Activated CD4-positive, alpha-beta T cell treated with anti-CD3 and anti-CD28 coated beads, Interleukin-2, amount 10 ng/mL, durations not matched to agents 7 days and 5 days (primary cell): ENCODE measurements at regions not wholly inside any gene's neighbourhood (a gene's known extent, or its start where the extent isn't known, plus 50 kb on each side); places are given as distances from the start of the nearest gene placed in this dataset.

Source experiments
- CTCF ChIA-PET: fragments of 350-600 bp; sonication (Branson Sonifier 250); formaldehyde crosslinking; loops from one replicate; lab custom pipeline; 2021; ENCODE audit warnings: antibody characterized with exemption; lab: Charles Lee
- POLR2A ChIA-PET: fragments of 350-600 bp; sonication (Branson Sonifier 250); formaldehyde crosslinking; loops from one replicate; lab custom pipeline; 2021; ENCODE audit warnings: antibody characterized with exemption; lab: Charles Lee
- DNase-seq: peaks from one replicate; pipeline ENCODE4 v3.0.0-alpha.2; 2020
- H3K27ac Mint-ChIP-seq: one replicate; pipeline ENCODE4 v1.8.0; 2021; ENCODE audit warnings: mild to moderate bottlenecking, moderate library complexity, mixed read lengths
- H3K27me3 Mint-ChIP-seq: one replicate; pipeline ENCODE4 v1.8.0; 2021; ENCODE audit warnings: mixed read lengths
- H3K36me3 Mint-ChIP-seq: one replicate; pipeline ENCODE4 v1.8.0; 2021; ENCODE audit warnings: low read depth, mixed read lengths
- H3K4me1 Mint-ChIP-seq: one replicate; pipeline ENCODE4 v1.8.0; 2021; ENCODE audit warnings: mixed read lengths
- H3K4me3 Mint-ChIP-seq: one replicate; pipeline ENCODE4 v1.8.0; 2021; ENCODE audit warnings: mild to moderate bottlenecking, moderate library complexity, mixed read lengths
- H3K9me3 Mint-ChIP-seq: one replicate; pipeline ENCODE4 v1.8.0; 2021; ENCODE audit warnings: mixed read lengths

DNA sequence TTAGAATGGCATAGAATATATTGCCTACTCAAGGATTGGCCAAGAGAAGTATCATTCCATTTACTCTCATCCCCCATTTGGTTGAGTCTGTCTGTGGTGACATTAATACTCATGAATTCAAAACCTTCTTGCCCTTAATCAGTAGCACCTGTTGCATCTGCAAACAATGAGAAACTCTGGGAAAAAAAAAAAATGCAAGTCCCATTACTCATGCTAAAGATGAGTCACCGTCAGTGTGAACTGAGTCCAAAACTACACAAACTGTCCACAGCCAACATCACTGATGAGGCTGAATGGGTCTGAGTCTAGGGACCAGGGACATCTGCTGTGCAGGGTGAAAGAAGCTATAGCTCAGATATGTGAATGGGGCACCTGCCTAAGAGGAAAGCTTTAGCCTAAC, 96.9 kb upstream of the ADAMTS18 start:
- Mint-ChIP-seq H3K4me3 (no peak overlapping the region), H3K4me1 (no peaks in the 10 kb centered on the region), H3K9me3 (no peaks in the 10 kb centered on the region), H3K27ac (no peak overlapping the region), H3K36me3 (no peaks in the 10 kb centered on the region), H3K27me3 (peaks cover 3% of the 10 kb centered on the region)
- CTCF ChIA-PET: no interaction called here
- POLR2A ChIA-PET: no interaction called here
- no peak for DNase-seq

DNA sequence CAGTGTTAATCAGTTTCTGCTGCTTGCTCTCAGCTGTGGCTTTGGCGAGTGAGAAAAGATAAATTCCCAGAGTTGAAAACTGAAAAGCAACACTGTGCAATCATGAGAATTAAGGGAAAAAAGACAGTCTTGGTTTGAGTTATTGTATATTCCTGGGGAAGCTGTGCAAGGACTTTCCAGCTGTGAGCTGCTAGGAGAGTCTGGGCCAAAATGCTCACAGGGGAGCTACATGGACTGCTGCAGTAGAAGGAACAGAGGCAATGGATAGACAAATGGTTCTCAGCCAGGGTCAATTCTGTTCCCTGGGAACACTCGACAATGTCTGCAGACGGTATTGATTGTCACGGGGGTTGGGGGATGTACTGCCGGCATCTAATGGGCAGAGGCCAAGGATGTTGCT, 102.0 kb upstream of the ADAMTS18 start:
- CTCF ChIA-PET: no interaction called here
- Mint-ChIP-seq H3K9me3 (no peaks in the 10 kb centered on the region), H3K4me3 (no peak overlapping the region), H3K36me3 (no peaks in the 10 kb centered on the region), H3K4me1 (no peaks in the 10 kb centered on the region), H3K27me3 (peaks cover 10% of the 10 kb centered on the region), H3K27ac (no peak overlapping the region)
- DNase-seq: no peak
- POLR2A ChIA-PET: no interaction called here

DNA sequence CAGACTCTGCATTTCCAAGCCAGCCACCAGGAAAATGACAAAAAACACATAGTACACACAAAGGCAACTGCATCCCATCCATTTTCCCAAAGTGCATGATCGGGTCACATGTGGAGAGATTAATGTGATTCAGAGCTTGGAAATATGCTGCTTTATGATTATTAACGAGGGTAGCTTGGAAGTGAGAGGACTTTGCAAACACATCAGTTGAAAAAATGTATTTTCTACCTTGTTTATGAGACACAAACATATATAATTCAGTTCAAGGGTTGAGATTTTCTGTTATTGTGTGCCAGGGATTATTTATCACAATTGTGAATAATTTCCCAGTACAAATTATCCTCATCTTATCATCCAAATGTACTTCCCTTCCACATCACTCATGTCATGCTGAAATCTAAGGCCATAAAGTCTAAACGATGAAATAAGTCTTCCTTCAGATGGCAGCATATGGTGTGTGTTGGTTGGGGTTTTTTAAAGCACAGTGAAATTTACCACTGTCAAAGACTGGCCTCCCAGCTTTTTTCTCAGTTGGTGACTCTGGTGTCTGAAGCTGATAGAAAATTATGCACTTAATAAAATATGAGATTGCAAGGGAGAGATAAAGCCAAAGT, 104.7 kb upstream of the ADAMTS18 start:
- no peak overlapping the region for H3K27ac Mint-ChIP-seq
- H3K9me3 Mint-ChIP-seq: no peaks in the 10 kb centered on the region
- CTCF ChIA-PET: no interaction called here

DNA sequence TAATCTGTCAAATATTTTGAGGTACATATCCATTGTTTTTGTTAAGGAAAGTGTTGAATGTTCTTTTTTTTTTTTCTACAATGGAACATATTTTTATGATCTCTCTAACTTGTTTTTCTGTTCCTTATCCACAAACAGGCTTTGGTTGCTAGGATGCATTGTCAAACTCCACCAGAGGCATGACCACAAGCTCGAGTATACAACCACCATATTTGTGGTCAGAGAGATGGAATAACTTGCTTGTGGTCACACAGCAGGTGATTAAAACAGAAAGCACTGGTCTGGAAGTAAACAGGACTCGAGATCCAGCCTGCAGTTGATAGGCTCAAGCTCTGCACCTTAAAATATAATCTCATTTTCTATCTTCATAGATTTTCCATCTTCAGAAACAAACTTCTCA, 105.8 kb upstream of the ADAMTS18 start:
- Mint-ChIP-seq H3K9me3 (no peaks in the 10 kb centered on the region), H3K4me3 (no peak overlapping the region), H3K27me3 (peaks cover 7% of the 10 kb centered on the region), H3K36me3 (no peaks in the 10 kb centered on the region), H3K4me1 (no peaks in the 10 kb centered on the region), H3K27ac (no peak overlapping the region)
- ChIA-PET CTCF (no interaction called here), POLR2A (no interaction called here)
- no peak for DNase-seq

More for the DNA sequence above, 104.7 kb upstream of the ADAMTS18 start:
- no peak for DNase-seq
- POLR2A ChIA-PET: no interaction called here
- Mint-ChIP-seq H3K4me1 (no peaks in the 10 kb centered on the region), H3K4me3 (no peak overlapping the region), H3K27me3 (peaks cover 10% of the 10 kb centered on the region), H3K36me3 (no peaks in the 10 kb centered on the region)

DNA sequence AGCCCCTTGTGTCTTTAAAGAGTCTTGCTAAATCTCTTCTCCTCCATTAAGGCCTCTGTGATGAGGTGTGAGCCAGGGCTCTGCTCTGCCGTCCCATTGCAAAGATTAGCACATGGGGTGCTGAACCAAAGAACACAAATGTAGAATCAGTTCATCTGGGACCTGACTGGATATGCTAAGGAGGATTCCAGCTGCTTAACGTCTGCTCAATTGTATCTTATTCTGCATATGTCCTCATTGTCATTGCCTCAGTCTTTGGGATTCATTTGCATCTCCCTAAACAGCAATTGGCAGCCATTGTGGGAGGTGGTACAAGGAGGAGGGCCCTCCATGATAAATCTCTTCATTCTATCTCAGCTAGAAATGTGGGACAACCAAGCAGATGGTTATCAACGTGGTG, 106.3 kb upstream of the ADAMTS18 start:
- ChIA-PET POLR2A (no interaction called here), CTCF (no interaction called here)
- DNase-seq: no peak
- Mint-ChIP-seq H3K4me1 (no peaks in the 10 kb centered on the region), H3K4me3 (no peak overlapping the region), H3K36me3 (no peaks in the 10 kb centered on the region), H3K27me3 (peaks cover 7% of the 10 kb centered on the region), H3K9me3 (no peaks in the 10 kb centered on the region), H3K27ac (no peak overlapping the region)

DNA sequence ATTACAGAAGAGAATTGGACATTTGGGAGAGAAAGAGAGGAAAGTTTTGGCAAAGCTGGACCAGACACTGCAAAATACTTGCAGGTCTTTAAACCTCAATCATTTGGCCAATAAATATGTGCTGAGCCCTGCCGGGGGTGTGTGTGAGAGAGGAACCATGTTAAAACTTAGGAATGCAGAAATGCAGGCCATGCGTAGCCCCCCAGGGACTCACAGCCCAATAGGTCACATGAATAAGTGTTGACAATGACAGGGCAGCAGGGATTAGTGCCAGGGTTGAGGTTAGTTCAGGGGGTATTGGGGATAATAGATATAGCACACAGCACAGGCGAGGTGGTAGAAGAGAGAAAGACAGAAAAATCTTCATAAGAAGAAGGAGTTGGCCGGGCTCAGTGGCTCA, 113.3 kb upstream of the ADAMTS18 start:
- H3K27me3 Mint-ChIP-seq: no peaks in the 10 kb centered on the region
- POLR2A ChIA-PET: no interaction called here

DNA sequence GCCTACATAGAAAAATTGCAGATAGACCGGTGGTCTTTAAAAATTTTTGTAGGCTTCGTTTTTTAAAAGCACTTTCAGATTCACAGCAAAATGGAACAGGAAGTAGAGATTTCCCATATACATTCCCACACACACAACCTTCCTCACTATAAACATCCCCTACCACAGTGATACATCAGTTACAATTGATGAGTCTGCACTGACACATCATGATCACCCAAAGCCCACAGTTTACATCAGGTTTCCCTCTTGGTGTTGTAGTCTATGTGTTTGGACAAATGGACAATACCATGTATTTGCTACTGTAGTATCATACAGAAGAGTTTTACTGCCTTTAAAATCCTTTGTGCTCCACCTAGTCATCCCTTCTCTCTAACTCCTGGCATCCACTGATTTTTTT, 113.9 kb upstream of the ADAMTS18 start:
- Mint-ChIP-seq H3K4me1 (no peaks in the 10 kb centered on the region), H3K27ac (no peak overlapping the region), H3K4me3 (no peak overlapping the region), H3K36me3 (no peaks in the 10 kb centered on the region), H3K27me3 (no peaks in the 10 kb centered on the region), H3K9me3 (no peaks in the 10 kb centered on the region)
- DNase-seq: no peak
- POLR2A ChIA-PET: no interaction called here
- CTCF ChIA-PET: no interaction called here

More for the DNA sequence above, 113.3 kb upstream of the ADAMTS18 start:
- no peak overlapping the region for H3K4me3 Mint-ChIP-seq
- no peak overlapping the region for H3K27ac Mint-ChIP-seq
- H3K9me3 Mint-ChIP-seq: no peaks in the 10 kb centered on the region
- CTCF ChIA-PET: no interaction called here
- H3K4me1 Mint-ChIP-seq: no peaks in the 10 kb centered on the region
- H3K36me3 Mint-ChIP-seq: no peaks in the 10 kb centered on the region
- no peak for DNase-seq

DNA sequence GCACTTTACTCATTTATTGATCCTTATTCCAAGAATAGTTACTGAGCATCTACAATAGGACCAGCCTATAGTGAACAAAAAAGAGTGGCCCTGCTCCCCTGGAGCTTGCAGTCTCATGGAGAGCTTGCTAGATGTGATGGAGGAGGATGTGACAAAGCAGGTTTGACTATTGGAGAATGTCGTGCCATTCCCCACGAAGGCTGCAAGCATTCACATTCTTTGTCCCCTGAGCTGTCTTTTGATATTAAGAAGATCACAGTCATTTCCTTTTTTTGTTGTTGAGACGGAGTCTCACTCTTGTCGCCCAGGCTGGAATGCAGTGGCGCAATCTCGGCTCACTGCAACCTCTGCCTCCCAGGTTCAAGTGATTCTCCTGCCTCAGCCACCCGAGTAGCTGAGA, 115.0 kb upstream of the ADAMTS18 start:
- H3K4me1 Mint-ChIP-seq: no peaks in the 10 kb centered on the region
- H3K4me3 Mint-ChIP-seq: no peak overlapping the region
- no peak overlapping the region for H3K27ac Mint-ChIP-seq
- POLR2A ChIA-PET: no interaction called here
- H3K36me3 Mint-ChIP-seq: no peaks in the 10 kb centered on the region
- no peaks in the 10 kb centered on the region for H3K27me3 Mint-ChIP-seq
- no peak for DNase-seq
- H3K9me3 Mint-ChIP-seq: no peaks in the 10 kb centered on the region
- CTCF ChIA-PET: no interaction called here

DNA sequence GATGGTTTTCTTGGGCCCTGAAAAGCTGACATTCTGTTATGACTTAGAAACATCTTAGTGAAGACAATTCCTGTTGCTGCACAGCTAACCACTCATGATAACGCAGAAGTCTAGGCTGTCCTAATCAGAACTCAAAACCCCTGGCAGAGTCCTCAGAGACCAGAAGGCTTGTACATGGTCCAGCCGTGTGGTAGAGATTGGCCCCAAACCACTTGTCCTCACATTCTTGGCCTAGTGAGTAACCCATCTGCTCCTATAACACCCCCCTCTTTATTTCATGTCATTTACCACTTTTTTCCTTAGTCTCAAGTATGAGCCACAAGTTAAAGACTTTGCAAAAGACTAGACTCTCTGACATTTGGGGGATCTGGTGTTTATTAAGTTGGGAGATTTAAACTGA, 116.5 kb upstream of the ADAMTS18 start:
- no peak overlapping the region for H3K4me3 Mint-ChIP-seq
- peaks cover 2% of the 10 kb centered on the region for H3K27me3 Mint-ChIP-seq
- no peak for DNase-seq
- no peak overlapping the region for H3K27ac Mint-ChIP-seq
- no peaks in the 10 kb centered on the region for H3K4me1 Mint-ChIP-seq
- no peaks in the 10 kb centered on the region for H3K36me3 Mint-ChIP-seq
- POLR2A ChIA-PET: no interaction called here
- CTCF ChIA-PET: no interaction called here
- H3K9me3 Mint-ChIP-seq: no peaks in the 10 kb centered on the region

DNA sequence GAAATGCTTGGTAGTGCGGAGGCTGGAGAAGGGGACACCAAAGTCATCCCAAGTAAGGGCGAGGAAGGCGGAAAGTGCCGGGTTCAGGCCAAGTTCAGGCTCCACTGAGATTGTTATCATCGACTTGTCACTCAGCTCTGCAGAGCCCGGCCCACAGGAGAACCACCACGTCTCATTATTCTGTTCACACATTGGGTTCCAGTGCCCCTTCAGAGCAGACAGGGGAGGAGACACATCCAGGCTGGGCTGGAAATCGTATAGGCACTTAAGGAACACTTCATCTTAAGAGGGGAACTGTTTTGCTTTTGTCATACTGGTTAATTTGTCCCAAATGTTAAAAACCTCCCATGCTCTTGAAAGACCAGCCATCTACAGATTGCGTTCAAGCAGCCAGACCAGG, 118.3 kb upstream of the ADAMTS18 start:
- Mint-ChIP-seq H3K4me1 (no peaks in the 10 kb centered on the region), H3K27ac (no peak overlapping the region)
- POLR2A ChIA-PET: no interaction called here

DNA sequence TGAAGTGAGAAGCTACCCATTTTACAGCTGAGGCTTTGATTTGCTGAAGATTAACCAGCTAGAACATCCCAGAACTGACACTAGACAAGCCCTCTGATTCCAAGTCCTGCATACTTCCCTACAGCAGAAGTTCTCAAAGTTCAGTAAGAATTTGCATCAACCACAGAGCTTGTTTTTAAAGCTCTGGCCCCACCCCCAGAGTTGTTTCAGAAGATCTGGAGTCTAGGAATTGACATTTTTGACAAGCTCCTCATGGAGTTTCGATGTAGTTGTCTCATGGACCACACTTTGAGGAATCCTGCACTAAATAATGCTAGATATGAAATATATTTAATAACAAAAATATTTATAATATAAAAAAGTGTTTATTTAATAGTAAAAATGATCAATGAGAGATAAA, 120.3 kb upstream of the ADAMTS18 start:
- peaks cover 6% of the 10 kb centered on the region for H3K27me3 Mint-ChIP-seq
- CTCF ChIA-PET: no interaction called here

More for the DNA sequence above, 118.3 kb upstream of the ADAMTS18 start:
- no peaks in the 10 kb centered on the region for H3K9me3 Mint-ChIP-seq
- H3K4me3 Mint-ChIP-seq: no peak overlapping the region
- CTCF ChIA-PET: no interaction called here
- DNase-seq: no peak
- peaks cover 6% of the 10 kb centered on the region for H3K27me3 Mint-ChIP-seq
- H3K36me3 Mint-ChIP-seq: no peaks in the 10 kb centered on the region

DNA sequence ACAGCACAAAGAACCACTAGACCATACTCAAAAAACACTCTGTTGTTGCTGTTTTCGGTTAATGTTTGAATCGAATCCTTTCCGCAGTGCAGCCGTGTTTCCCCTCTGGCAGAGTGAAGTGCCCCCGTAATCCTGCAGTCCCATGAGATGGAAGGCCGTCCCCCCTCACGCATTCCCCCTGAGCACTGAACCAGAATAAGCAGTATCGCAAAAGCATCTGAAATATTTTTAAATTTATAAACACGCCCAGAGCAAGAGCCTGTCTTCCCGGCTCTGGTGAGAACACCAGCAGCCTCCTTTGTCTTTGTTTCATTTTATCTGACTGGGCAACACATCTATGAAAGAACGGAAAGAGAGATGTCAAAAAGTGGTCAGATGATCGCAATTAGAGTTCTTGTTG, 121.0 kb upstream of the ADAMTS18 start:
- no peak overlapping the region for H3K4me3 Mint-ChIP-seq
- no peaks in the 10 kb centered on the region for H3K4me1 Mint-ChIP-seq
- H3K27me3 Mint-ChIP-seq: peaks cover 6% of the 10 kb centered on the region
- ChIA-PET CTCF (no interaction called here), POLR2A (no interaction called here)
- no peaks in the 10 kb centered on the region for H3K9me3 Mint-ChIP-seq
- DNase-seq: no peak
- H3K27ac Mint-ChIP-seq: no peak overlapping the region
- no peaks in the 10 kb centered on the region for H3K36me3 Mint-ChIP-seq

More for the DNA sequence above, 120.3 kb upstream of the ADAMTS18 start:
- H3K36me3 Mint-ChIP-seq: no peaks in the 10 kb centered on the region
- H3K4me3 Mint-ChIP-seq: no peak overlapping the region
- DNase-seq: no peak
- H3K9me3 Mint-ChIP-seq: no peaks in the 10 kb centered on the region
- H3K27ac Mint-ChIP-seq: no peak overlapping the region
- POLR2A ChIA-PET: interaction anchor here (0.6 kb wide), 1 partner anchor 14 kb away, joined by 3 read pairs; no protein-coding TSS in a partner anchor
- no peaks in the 10 kb centered on the region for H3K4me1 Mint-ChIP-seq

DNA sequence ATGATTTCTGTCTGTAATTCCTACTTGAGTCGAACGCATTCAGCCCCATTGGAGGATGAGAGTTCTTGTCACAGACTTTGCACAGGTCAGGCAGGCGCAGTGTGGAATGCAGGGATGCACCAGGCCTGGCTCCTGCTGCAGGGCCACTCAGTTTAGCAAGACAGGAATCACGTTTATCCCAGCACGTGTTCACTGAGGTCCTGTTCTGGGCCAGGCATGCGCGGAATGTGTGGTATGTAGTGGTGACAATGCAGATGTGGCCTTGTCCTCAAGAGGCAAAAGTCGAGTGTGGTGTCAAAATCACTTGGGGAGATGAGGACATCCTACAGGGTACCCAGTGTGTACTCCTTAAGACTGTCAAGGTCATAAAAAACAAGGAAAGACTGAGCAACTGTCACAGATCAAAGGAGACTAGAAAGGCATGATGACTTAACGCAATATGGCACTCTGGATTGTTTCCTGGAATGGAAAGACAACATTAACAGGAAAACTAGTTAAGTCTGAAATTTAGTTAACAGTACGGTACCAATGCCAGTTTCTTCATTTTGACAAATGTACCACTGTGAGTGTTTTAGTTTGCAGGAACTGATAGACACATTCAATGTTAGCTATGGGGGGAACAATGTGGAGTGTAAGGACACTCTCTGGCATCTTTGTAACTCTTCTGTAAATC, 121.5 kb upstream of the ADAMTS18 start:
- no peaks in the 10 kb centered on the region for H3K4me1 Mint-ChIP-seq
- peaks cover 6% of the 10 kb centered on the region for H3K27me3 Mint-ChIP-seq
- no peaks in the 10 kb centered on the region for H3K36me3 Mint-ChIP-seq
- no peak overlapping the region for H3K4me3 Mint-ChIP-seq
- H3K27ac Mint-ChIP-seq: no peak overlapping the region
- POLR2A ChIA-PET: no interaction called here
- H3K9me3 Mint-ChIP-seq: no peaks in the 10 kb centered on the region
- no peak for DNase-seq
- CTCF ChIA-PET: no interaction called here

DNA sequence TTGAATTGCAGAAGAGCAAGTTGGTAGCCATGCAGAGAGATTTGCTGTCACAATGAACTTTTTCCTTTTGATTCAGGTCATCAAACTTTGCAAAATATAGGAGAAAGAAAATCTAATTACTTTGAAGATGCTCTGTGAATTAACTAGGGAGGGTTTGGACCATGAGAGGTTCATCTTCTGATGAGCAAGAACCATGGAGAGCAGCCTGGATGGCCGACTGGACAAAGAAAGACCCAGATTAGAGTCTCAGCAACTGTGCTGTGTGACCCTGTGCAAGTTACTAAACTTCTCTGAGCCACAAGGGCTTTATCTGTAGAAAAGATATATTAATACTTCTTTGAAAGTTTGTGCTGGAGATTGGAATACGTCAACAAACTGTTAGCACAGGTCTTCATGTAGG, 122.6 kb upstream of the ADAMTS18 start:
- Mint-ChIP-seq H3K9me3 (no peaks in the 10 kb centered on the region), H3K4me1 (no peaks in the 10 kb centered on the region), H3K27me3 (peaks cover 6% of the 10 kb centered on the region), H3K36me3 (no peaks in the 10 kb centered on the region), H3K4me3 (no peak overlapping the region), H3K27ac (no peak overlapping the region)
- ChIA-PET POLR2A (no interaction called here), CTCF (no interaction called here)
- DNase-seq: no peak
